HuH-7.5 (cell line): ENCODE measurements at regions not wholly inside any gene's neighbourhood (a gene's known extent, or its start where the extent isn't known, plus 50 kb on each side); places are given as distances from the start of the nearest gene placed in this dataset.
A peak's percentile ranks its signal among the peaks of the same experiment; 100 is the strongest.
"Not testable (repeated sequence)": the region's sequence is repeated elsewhere in the genome, so short reads cannot be mapped to it uniquely, and the experiment has no call there.

Experiments used
- DNase-seq: peaks from one replicate; pipeline ENCODE4 v3.0.0; 2011; ENCODE audit warnings: low spot score

- no peak for DNase-seq
Observed at GRCh38 chrX:121433289-121433688, 385.9 kb downstream of the GLUD2 start.

GRCh38 chrX:121437666-121438065, 390.3 kb downstream of the GLUD2 start:
- DNase-seq: not testable (repeated sequence)

GRCh38 chrX:121455890-121456289, 408.5 kb downstream of the GLUD2 start:
- no peak for DNase-seq

GRCh38 chrX:121456315-121456714, 408.9 kb downstream of the GLUD2 start:
- no peak for DNase-seq

- DNase-seq: no peak
Observed at GRCh38 chrX:121457096-121457495, 409.7 kb downstream of the GLUD2 start.

GRCh38 chrX:121479406-121479805, 432.0 kb downstream of the GLUD2 start:
- no peak for DNase-seq

GRCh38 chrX:121496966-121497365, 449.6 kb downstream of the GLUD2 start:
- DNase-seq: no peak

GRCh38 chrX:121504153-121504552, 456.7 kb downstream of the GLUD2 start:
- DNase-seq: no peak

GRCh38 chrX:121546317-121546716, 498.9 kb downstream of the GLUD2 start:
- no peak for DNase-seq

- no peak for DNase-seq
Observed at GRCh38 chrX:121558886-121559285, 511.5 kb downstream of the GLUD2 start.

GRCh38 chrX:121562616-121563015, 515.2 kb downstream of the GLUD2 start:
- no peak for DNase-seq

GRCh38 chrX:121569609-121570008, 522.2 kb downstream of the GLUD2 start:
- DNase-seq: no peak

GRCh38 chrX:121570072-121570841, 522.8 kb downstream of the GLUD2 start:
- no peak for DNase-seq

GRCh38 chrX:121571333-121571732, 523.9 kb downstream of the GLUD2 start:
- DNase-seq: no peak

GRCh38 chrX:121574384-121574783, 527.0 kb downstream of the GLUD2 start:
- DNase-seq: not testable (repeated sequence)

GRCh38 chrX:121579016-121579760, 531.8 kb downstream of the GLUD2 start:
- peak; percentile 1 for DNase-seq

- DNase-seq: no peak
Observed at GRCh38 chrX:121581885-121582284, 534.5 kb downstream of the GLUD2 start.

GRCh38 chrX:121585626-121586025, 538.2 kb downstream of the GLUD2 start:
- no peak for DNase-seq

- DNase-seq: no peak
Observed at GRCh38 chrX:121592884-121593283, 545.5 kb downstream of the GLUD2 start.

GRCh38 chrX:121598356-121598755, 550.9 kb downstream of the GLUD2 start:
- no peak for DNase-seq

GRCh38 chrX:121635141-121635540, 587.7 kb downstream of the GLUD2 start:
- DNase-seq: no peak

GRCh38 chrX:121639781-121640180, 592.4 kb downstream of the GLUD2 start:
- no peak for DNase-seq

GRCh38 chrX:121641560-121641959, 594.1 kb downstream of the GLUD2 start:
- no peak for DNase-seq
